Fibroblast of lung (primary cell): ENCODE measurements at regions not wholly inside any gene's neighbourhood (a gene's known extent, or its start where the extent isn't known, plus 50 kb on each side); places are given as distances from the start of the nearest gene placed in this dataset.

Source experiments
- DNase-seq, 2 donors: peaks; one replicate each; pipeline versions ENCODE4 v3.0.0 to v3.0.0-alpha.2; 2010; ENCODE audit warnings: low read depth in 2 of 2
- H2AFZ ChIP-seq: 2 replicates; pipeline ENCODE4 v1.5.1; 2012; ENCODE audit warnings: low read length, control low read depth, inconsistent platforms
- H3K27ac ChIP-seq: 2 replicates; pipeline ENCODE4 v1.5.1; 2011; ENCODE audit warnings: low read length, control low read depth; ENCODE audit not compliant: insufficient read depth
- H3K27me3 ChIP-seq: 2 replicates; pipeline ENCODE4 v1.5.1; 2011; ENCODE audit warnings: mild to moderate bottlenecking, low read length; ENCODE audit not compliant: control insufficient read depth, insufficient read depth
- H3K36me3 ChIP-seq: 2 replicates; pipeline ENCODE4 v1.5.1; 2011; ENCODE audit warnings: low read length; ENCODE audit not compliant: control insufficient read depth, insufficient read depth
- H3K4me1 ChIP-seq: 2 replicates; pipeline ENCODE4 v1.5.1; 2011; ENCODE audit warnings: low read length; ENCODE audit not compliant: control insufficient read depth, insufficient read depth; ENCODE audit errors: extremely low read depth
- H3K4me2 ChIP-seq: 2 replicates; pipeline ENCODE4 v1.5.1; 2011; ENCODE audit warnings: low read length, control low read depth; ENCODE audit not compliant: insufficient read depth; ENCODE audit errors: extremely low read depth
- H3K4me3 ChIP-seq, 4 experiments: fragments of 200-600 bp in 1 of 4; sonication (generic) in 1 of 4; replicated peaks in 1 of 4; 2 replicates each; pipeline ENCODE4 v1.5.1; 2011 to 2016; ENCODE audit warnings: low read length in 4 of 4, low read depth in 3 of 4, mild to moderate bottlenecking in 3 of 4, control low read depth in 2 of 4, inconsistent platforms in 1 of 4, mixed read lengths in 1 of 4; ENCODE audit not compliant: insufficient read depth in 1 of 4; ENCODE audit errors: control extremely low read depth in 1 of 4
- H3K79me2 ChIP-seq: 2 replicates; pipeline ENCODE4 v1.5.1; 2012; ENCODE audit warnings: mild to moderate bottlenecking, low read length, inconsistent platforms; ENCODE audit not compliant: control insufficient read depth, insufficient read depth
- H3K9ac ChIP-seq: 2 replicates; pipeline ENCODE4 v1.5.1; 2011; ENCODE audit warnings: mild to moderate bottlenecking, low read length, control low read depth; ENCODE audit not compliant: insufficient read depth
- H3K9me3 ChIP-seq: 2 replicates; pipeline ENCODE4 v1.5.1; 2012; ENCODE audit warnings: low read depth, low read length; ENCODE audit not compliant: control insufficient read depth, insufficient read depth
- H4K20me1 ChIP-seq: 2 replicates; pipeline ENCODE4 v1.5.1; 2011; ENCODE audit warnings: low read length; ENCODE audit not compliant: control insufficient read depth, insufficient read depth; ENCODE audit errors: extremely low read depth
- CTCF ChIP-seq, 2 donors: IDR thresholded peaks in 1 of 2; conservative IDR thresholded peaks in 1 of 2; 1 replicate in 1 of 2; 2 replicates in 1 of 2; pipeline ENCODE4 v1.5.1; 2011 to 2012; ENCODE audit warnings: low read length in 2 of 2, control low read depth in 1 of 2, inconsistent platforms in 1 of 2, low read depth in 1 of 2, mild to moderate bottlenecking in 1 of 2
- EZH2 ChIP-seq: IDR thresholded peaks from 2 replicates; pipeline ENCODE4 v1.5.1; 2012; ENCODE audit warnings: low read length, control low read depth, mild to moderate bottlenecking; ENCODE audit errors: missing control alignments

GRCh38 chr22:44587737-44588310 is 89.8 kb upstream of the RTL6 start:
- Histone ChIP-seq H3K27ac (no peak overlapping the region), H3K9ac (no peak overlapping the region), H4K20me1 (no peaks in the 10 kb centered on the region), H2AFZ (no peak overlapping the region), H3K4me3 (no peak overlapping the region), H3K36me3 (no peaks in the 10 kb centered on the region), H3K9me3 (no peaks in the 10 kb centered on the region), H3K4me2 (no peak overlapping the region), H3K4me1 (no peaks in the 10 kb centered on the region), H3K27me3 (peaks cover 8% of the 10 kb centered on the region), H3K79me2 (no peaks in the 10 kb centered on the region)
- no peak for DNase-seq
- TF ChIP-seq EZH2: no peak
- TF ChIP-seq CTCF (conservative IDR thresholded peaks at IDR 0.05 in 1 of 2, IDR thresholded peaks at IDR 0.05 in 1 of 2; ENCODE audit: low read depth in 1 of 2, low read length in 2 of 2): no peak

- Histone ChIP-seq H3K9me3 (no peaks in the 10 kb centered on the region), H3K4me3 (peak overlapping the region in 1 of 4 experiments; percentile 20), H4K20me1 (no peaks in the 10 kb centered on the region), H3K79me2 (no peaks in the 10 kb centered on the region), H3K36me3 (no peaks in the 10 kb centered on the region), H3K4me1 (no peaks in the 10 kb centered on the region), H3K9ac (no peak overlapping the region), H3K27ac (no peak overlapping the region), H3K27me3 (peaks cover 8% of the 10 kb centered on the region), H2AFZ (no peak overlapping the region), H3K4me2 (peak overlapping the region; percentile 2)
- TF ChIP-seq CTCF (conservative IDR thresholded peaks at IDR 0.05 in 1 of 2, IDR thresholded peaks at IDR 0.05 in 1 of 2; ENCODE audit: low read depth in 1 of 2, low read length in 2 of 2) (no peak), EZH2 (peak; percentile 45)
- peak in 1 of 2 donors; percentile 48 for DNase-seq
These were observed 89.1 kb upstream of the RTL6 start for GRCh38 chr22:44586999-44587736.

GRCh38 chr22:44586351-44586990 is 88.4 kb upstream of the RTL6 start:
- Histone ChIP-seq H3K27me3 (peaks cover 6% of the 10 kb centered on the region), H2AFZ (no peak overlapping the region), H3K4me1 (no peaks in the 10 kb centered on the region), H4K20me1 (no peaks in the 10 kb centered on the region), H3K36me3 (no peaks in the 10 kb centered on the region), H3K79me2 (no peaks in the 10 kb centered on the region), H3K4me2 (peak overlapping the region; percentile 2), H3K9ac (no peak overlapping the region), H3K4me3 (peak overlapping the region in 1 of 4 experiments; percentile 20), H3K27ac (no peak overlapping the region), H3K9me3 (no peaks in the 10 kb centered on the region)
- TF ChIP-seq CTCF (conservative IDR thresholded peaks at IDR 0.05 in 1 of 2, IDR thresholded peaks at IDR 0.05 in 1 of 2; ENCODE audit: low read depth in 1 of 2, low read length in 2 of 2): no peak
- TF ChIP-seq EZH2: no peak
- no peak for DNase-seq
